ENCODE measurements at regions not wholly inside any gene's neighbourhood (a gene's known extent, or its start where the extent isn't known, plus 50 kb on each side); places are given as distances from the start of the nearest gene placed in this dataset.

- no peak for DNase-seq
These were observed 90.9 kb upstream of the SUCLG2 start for GRCh38 chr3:67745296-67745695.

GRCh38 chr3:67744699-67745098, 90.3 kb upstream of the SUCLG2 start:
- no peak for DNase-seq

- DNase-seq, result no peak
These were observed 85.4 kb upstream of the SUCLG2 start for GRCh38 chr3:67739851-67740250.

GRCh38 chr3:67737906-67738865, 83.8 kb upstream of the SUCLG2 start:
- DNase-seq, result no peak

- no peak for DNase-seq
These were observed 82.7 kb upstream of the SUCLG2 start for GRCh38 chr3:67737140-67737539.

GRCh38 chr3:67733269-67733950, 79.0 kb upstream of the SUCLG2 start:
- no peak for DNase-seq

GRCh38 chr3:67724434-67724833, 70.0 kb upstream of the SUCLG2 start:
- DNase-seq, result no peak

GRCh38 chr3:67723863-67724262, 69.5 kb upstream of the SUCLG2 start:
- DNase-seq, result no peak

GRCh38 chr3:67719333-67719732, 64.9 kb upstream of the SUCLG2 start:
- no peak for DNase-seq

GRCh38 chr3:67715971-67716370, 61.6 kb upstream of the SUCLG2 start:
- no peak for DNase-seq

GRCh38 chr3:67713764-67714469, 59.5 kb upstream of the SUCLG2 start:
- DNase-seq, result no peak

GRCh38 chr3:67712259-67712658, 57.8 kb upstream of the SUCLG2 start:
- DNase-seq, result no peak

- no peak for DNase-seq
These were observed 56.0 kb upstream of the SUCLG2 start for GRCh38 chr3:67710396-67710795.

- no peak for DNase-seq
These were observed 52.5 kb upstream of the SUCLG2 start for GRCh38 chr3:67706934-67707333.

- no peak for DNase-seq
These were observed 49.9 kb upstream of the SUCLG2 start for GRCh38 chr3:67704322-67704721.

Measured in activated T-cell treated with anti-CD3 and anti-CD28 coated beads, Interleukin-2, amount 50 U/mL, for 1 hour (primary cell).